Keratinocyte (primary cell): ENCODE measurements at regions not wholly inside any gene's neighbourhood (a gene's known extent, or its start where the extent isn't known, plus 50 kb on each side); places are given as distances from the start of the nearest gene placed in this dataset.

Source experiments
- DNase-seq: peaks from one replicate; pipeline ENCODE4 v3.0.0-alpha.2; 2011; ENCODE audit warnings: low read depth, missing footprints, low spot score
- FAIRE-seq: peaks from 2 replicates; lab custom pipeline; 2011; peaks lifted over from hg19 to GRCh38; lab: Jason Lieb, UNC
- H2AFZ ChIP-seq: 2 replicates; pipeline ENCODE4 v1.6.0; 2012; ENCODE audit warnings: low read length, control low read depth, inconsistent platforms; ENCODE audit not compliant: control insufficient read depth
- H3K27ac ChIP-seq: 2 replicates; pipeline ENCODE4 v1.5.1; 2011; ENCODE audit warnings: low read length; ENCODE audit not compliant: control insufficient read depth, insufficient read depth
- H3K27me3 ChIP-seq: 3 replicates; pipeline ENCODE4 v1.6.0; 2011; ENCODE audit warnings: low read length; ENCODE audit not compliant: control insufficient read depth, insufficient read depth; ENCODE audit errors: extremely low read depth
- H3K36me3 ChIP-seq, 2 experiments: 2 replicates in 1 of 2; 3 replicates in 1 of 2; pipeline ENCODE4 v1.5.1; 2011; ENCODE audit warnings: low read length in 2 of 2, mild to moderate bottlenecking in 1 of 2; ENCODE audit not compliant: control insufficient read depth in 2 of 2, insufficient read depth in 2 of 2; ENCODE audit errors: extremely low read depth in 1 of 2
- H3K4me1 ChIP-seq: 3 replicates; pipeline ENCODE4 v1.5.1; 2011; ENCODE audit warnings: low read length; ENCODE audit not compliant: control insufficient read depth, insufficient read depth; ENCODE audit errors: extremely low read depth
- H3K4me2 ChIP-seq: 3 replicates; pipeline ENCODE4 v1.6.0; 2011; ENCODE audit warnings: low read depth, low read length; ENCODE audit not compliant: control insufficient read depth, insufficient read depth; ENCODE audit errors: extremely low read depth
- H3K4me3 ChIP-seq, 3 experiments: fragments of 200-600 bp in 1 of 3; sonication (generic) in 1 of 3; 2 replicates in 2 of 3; 3 replicates in 1 of 3; pipeline ENCODE4 v1.5.1; 2011 to 2016; ENCODE audit warnings: low read length in 3 of 3, mild to moderate bottlenecking in 3 of 3, control low read depth in 2 of 3, inconsistent platforms in 1 of 3, low read depth in 1 of 3, mixed read lengths in 1 of 3, mixed run types in 1 of 3, moderate library complexity in 1 of 3; ENCODE audit not compliant: control insufficient read depth in 2 of 3, insufficient read depth in 2 of 3; ENCODE audit errors: extremely low read depth in 1 of 3
- H3K79me2 ChIP-seq: 2 replicates; pipeline ENCODE4 v1.6.0; 2012; ENCODE audit warnings: low read length; ENCODE audit not compliant: control insufficient read depth, insufficient read depth
- H3K9ac ChIP-seq: 3 replicates; pipeline ENCODE4 v1.6.0; 2011; ENCODE audit warnings: low read length; ENCODE audit not compliant: control insufficient read depth, insufficient read depth; ENCODE audit errors: extremely low read depth
- H3K9me1 ChIP-seq: 3 replicates; pipeline ENCODE4 v1.6.0; 2011; ENCODE audit warnings: low read length; ENCODE audit not compliant: control insufficient read depth, insufficient read depth; ENCODE audit errors: extremely low read depth
- H3K9me3 ChIP-seq: 2 replicates; pipeline ENCODE4 v1.5.1; 2012; ENCODE audit warnings: low read depth, low read length; ENCODE audit not compliant: control insufficient read depth
- H4K20me1 ChIP-seq: 3 replicates; pipeline ENCODE4 v1.6.0; 2011; ENCODE audit warnings: low read length; ENCODE audit not compliant: control insufficient read depth, insufficient read depth; ENCODE audit errors: extremely low read depth
- CTCF ChIP-seq, 3 experiments: IDR thresholded peaks in 1 of 3; conservative IDR thresholded peaks in 1 of 3; optimal IDR thresholded peaks in 1 of 3; 2 replicates in 2 of 3; 3 replicates in 1 of 3; pipeline versions ENCODE3 to v1.5.1; 2011; ENCODE audit warnings: low read length in 3 of 3, mild to moderate bottlenecking in 3 of 3, moderate library complexity in 2 of 3, control low read depth in 1 of 3, inconsistent platforms in 1 of 3; ENCODE audit not compliant: insufficient read depth in 2 of 3; ENCODE audit errors: extremely low read depth in 1 of 3
- EZH2 ChIP-seq: IDR thresholded peaks from one replicate; pipeline ENCODE4 v1.6.1; 2012; ENCODE audit warnings: inconsistent platforms, mild to moderate bottlenecking, low read length, moderate library complexity
- dilution Hi-C: fragments of 300-500 bp; cut with MboI; formaldehyde crosslinking; loops from one replicate; pipeline ENCODE4 v1.7.0; 2020; ENCODE audit warnings: low sequenced_read_pairs; ENCODE audit not compliant: extremely low pct_ligation_motif_present

GRCh38 chr11:8747173-8747572, 64.6 kb downstream of the RPL27A start:
- Histone ChIP-seq H3K9me3 (no peaks in the 10 kb centered on the region), H3K36me3 (peaks cover 7 to 13% of the 10 kb centered on the region in 2 experiments), H3K27me3 (no peaks in the 10 kb centered on the region), H3K9ac (no peak overlapping the region), H3K4me2 (no peak overlapping the region), H3K27ac (no peak overlapping the region), H3K79me2 (peaks cover 14% of the 10 kb centered on the region), H3K9me1 (no peaks in the 10 kb centered on the region), H3K4me3 (no peak overlapping the region), H4K20me1 (peaks cover 7% of the 10 kb centered on the region), H3K4me1 (peaks cover 15% of the 10 kb centered on the region), H2AFZ (no peak overlapping the region)
- dilution Hi-C loops, result no loop called here
- TF ChIP-seq EZH2 (no peak), CTCF (optimal IDR thresholded peaks at IDR 0.05 in 1 of 3, IDR thresholded peaks at IDR 0.05 in 1 of 3, conservative IDR thresholded peaks at IDR 0.05 in 1 of 3; ENCODE audit: extremely low read depth in 1 of 3, insufficient read depth in 2 of 3, low read length in 3 of 3) (no peak)
- DNase-seq (no peak), FAIRE-seq (no peak)

- dilution Hi-C loops, result no loop called here
- peaks cover 7% of the 10 kb centered on the region for H4K20me1 ChIP-seq
- no peak for FAIRE-seq
- no peak overlapping the region for H3K9ac ChIP-seq
- TF ChIP-seq CTCF (optimal IDR thresholded peaks at IDR 0.05 in 1 of 3, IDR thresholded peaks at IDR 0.05 in 1 of 3, conservative IDR thresholded peaks at IDR 0.05 in 1 of 3; ENCODE audit: extremely low read depth in 1 of 3, insufficient read depth in 2 of 3, low read length in 3 of 3) (no peak), EZH2 (no peak)
- DNase-seq, result no peak
- no peaks in the 10 kb centered on the region for H3K9me1 ChIP-seq
- H3K27me3 ChIP-seq, result no peaks in the 10 kb centered on the region
- peaks cover 20% of the 10 kb centered on the region for H3K79me2 ChIP-seq
- peaks cover 7 to 13% of the 10 kb centered on the region in 2 experiments for H3K36me3 ChIP-seq
- no peak overlapping the region for H3K4me3 ChIP-seq
- no peak overlapping the region for H3K27ac ChIP-seq
- H3K9me3 ChIP-seq, result no peaks in the 10 kb centered on the region
- no peak overlapping the region for H2AFZ ChIP-seq
- no peak overlapping the region for H3K4me2 ChIP-seq
- H3K4me1 ChIP-seq, result peaks cover 15% of the 10 kb centered on the region
Observed at GRCh38 chr11:8748317-8748716, 65.7 kb downstream of the RPL27A start.
